Hindlimb muscle (tissue), 1 donor: ENCODE measurements at regions not wholly inside any gene's neighbourhood (a gene's known extent, or its start where the extent isn't known, plus 50 kb on each side); places are given as distances from the start of the nearest gene placed in this dataset.
A peak's percentile ranks its signal among the peaks of the same experiment; 100 is the strongest.
"Not testable (repeated sequence)": the region's sequence is repeated elsewhere in the genome, so short reads cannot be mapped to it uniquely, and the experiment has no call there.

ENCODE experiments used
- DNase-seq: peaks from one replicate; pipeline ENCODE4 v3.0.0-alpha.2; 2013

DNA sequence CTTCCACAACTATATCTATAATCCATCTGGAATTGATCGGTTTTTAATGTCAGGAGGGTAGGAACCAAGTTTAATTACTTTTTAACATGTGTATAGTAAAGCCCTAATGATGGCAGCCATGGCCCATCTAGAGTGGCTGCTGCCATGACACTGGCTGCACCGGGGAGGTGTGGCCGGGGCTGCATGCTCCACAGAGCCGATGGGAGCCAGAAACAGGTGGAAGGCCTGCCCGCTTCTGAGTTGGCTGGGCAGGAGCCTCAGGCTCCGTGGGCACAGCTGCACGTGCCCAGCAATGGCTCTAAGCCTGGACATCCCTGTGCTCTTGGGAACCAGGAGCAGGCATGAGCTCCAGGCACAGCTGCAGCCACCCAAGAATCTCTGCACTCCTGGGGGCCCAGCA is 73.0 kb downstream of the GBP6 start:
- DNase-seq, result no peak

DNA sequence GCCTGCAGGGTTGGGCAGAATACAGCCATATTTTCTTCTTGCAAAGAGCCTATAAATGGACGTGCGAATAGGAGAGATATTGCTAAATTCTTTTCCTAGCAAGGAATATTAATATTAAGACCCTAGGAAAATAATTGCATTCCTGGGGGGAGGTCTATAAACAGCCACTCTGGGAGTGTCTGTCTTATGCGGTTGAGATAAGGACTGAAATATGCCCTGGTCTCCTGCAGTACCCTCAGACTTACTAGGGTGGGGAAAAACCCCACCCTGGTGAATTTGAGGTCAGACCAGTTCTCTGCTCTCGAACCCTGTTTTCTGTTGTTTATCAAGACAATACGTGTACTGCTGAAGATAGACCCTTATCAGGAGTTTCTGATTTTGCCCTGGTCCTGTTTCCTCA is 74.4 kb downstream of the GBP6 start:
- DNase-seq, result not testable (repeated sequence)

DNA sequence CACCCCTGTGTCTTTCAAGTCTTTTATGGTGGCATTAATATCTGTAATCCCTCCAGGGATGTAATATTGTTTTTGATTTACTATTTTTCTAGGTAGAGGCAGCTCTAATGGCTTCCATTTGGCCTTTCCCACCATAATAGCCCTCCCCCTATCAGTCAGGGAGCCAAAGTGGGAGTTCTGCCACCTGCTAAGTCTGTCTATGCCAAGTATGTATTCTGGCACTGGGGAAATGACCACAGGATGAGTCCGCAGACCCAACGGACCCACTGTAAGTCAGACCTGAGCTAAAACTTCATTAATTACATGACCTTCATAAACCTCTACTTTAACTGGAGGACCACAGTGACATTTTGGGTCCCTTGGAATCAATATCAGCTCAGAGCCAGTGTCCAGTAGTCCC is 77.1 kb downstream of the GBP6 start:
- no peak for DNase-seq

DNA sequence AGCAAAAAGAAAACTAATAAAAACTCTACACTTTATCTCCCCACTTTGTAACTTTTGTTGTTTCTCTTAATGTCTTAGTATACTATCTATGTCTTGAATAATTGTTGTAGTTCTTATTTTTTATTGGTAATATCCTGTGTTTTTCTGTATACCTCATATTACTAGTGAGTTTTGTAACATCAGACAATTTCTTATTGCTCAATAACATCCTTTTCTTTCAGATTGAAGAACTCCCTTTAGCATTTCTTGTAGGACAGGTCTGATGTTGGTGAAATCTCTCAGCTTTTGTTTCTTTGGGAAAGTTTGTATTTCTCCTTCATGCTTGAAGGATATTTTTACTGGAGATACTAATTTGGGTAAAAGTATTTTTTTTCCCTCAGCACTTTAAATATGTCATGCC is 79.8 kb upstream of the LRRC8B start:
- DNase-seq, result no peak

DNA sequence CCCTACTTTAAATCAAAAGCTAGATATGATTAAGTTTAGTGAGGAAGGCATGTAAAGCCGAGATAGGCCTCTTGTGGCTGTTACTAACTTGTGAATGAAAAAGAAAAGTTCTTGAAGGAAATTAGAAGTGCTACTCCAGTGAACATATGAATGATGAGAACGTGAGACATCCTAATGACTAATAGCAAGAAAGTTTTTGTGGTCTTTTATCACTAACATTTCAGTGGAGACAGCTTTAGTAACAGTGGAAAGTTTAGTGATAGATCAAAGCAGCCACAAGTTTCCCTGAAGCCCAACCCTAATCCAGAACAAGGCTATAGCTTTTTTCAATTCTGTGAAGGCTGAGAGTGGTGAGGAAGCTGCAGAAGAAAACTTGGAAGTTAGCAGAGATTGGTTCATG is 73.6 kb upstream of the LRRC8B start:
- DNase-seq, result no peak

DNA sequence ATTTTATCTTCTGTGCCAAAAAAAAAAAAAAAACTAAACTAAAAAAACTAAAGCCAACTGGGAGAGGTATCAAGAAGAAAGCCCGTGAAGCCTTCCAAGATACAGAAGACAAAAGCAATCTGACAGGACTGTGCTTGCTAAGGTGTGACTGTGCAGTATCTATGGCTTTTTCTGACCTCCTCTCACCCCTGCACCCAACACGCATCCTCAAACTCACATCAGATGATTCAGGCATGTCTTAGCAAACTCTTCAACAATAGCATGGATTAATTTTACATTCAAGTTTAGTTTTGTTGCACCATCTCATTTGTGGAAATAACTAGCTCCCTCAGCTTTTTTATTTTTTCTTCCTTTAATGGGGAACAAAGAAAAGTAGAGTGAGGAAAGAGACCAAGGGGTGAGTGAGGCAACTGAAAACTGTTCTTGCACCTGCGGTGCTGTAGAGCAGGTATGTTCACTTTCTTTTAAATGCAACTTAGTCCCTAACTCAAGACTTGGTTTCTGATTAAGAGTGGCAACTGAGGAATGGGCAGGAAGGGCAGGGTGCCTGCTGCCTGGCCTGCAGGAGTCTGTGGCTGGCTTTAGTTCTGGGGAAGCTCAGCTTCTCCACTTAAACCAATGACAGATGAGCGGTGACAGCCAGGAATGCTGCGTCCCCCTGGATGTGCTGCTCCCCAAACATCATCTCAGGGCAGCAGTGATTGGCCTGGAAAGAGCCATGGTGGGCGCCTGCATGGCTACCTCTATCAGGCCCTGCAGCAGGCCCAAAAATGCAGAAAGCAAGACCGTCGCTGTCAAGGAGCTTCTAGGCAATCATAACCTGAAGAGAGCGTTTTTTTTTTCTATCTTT is 71.3 kb upstream of the LRRC8B start:
- DNase-seq, result no peak

DNA sequence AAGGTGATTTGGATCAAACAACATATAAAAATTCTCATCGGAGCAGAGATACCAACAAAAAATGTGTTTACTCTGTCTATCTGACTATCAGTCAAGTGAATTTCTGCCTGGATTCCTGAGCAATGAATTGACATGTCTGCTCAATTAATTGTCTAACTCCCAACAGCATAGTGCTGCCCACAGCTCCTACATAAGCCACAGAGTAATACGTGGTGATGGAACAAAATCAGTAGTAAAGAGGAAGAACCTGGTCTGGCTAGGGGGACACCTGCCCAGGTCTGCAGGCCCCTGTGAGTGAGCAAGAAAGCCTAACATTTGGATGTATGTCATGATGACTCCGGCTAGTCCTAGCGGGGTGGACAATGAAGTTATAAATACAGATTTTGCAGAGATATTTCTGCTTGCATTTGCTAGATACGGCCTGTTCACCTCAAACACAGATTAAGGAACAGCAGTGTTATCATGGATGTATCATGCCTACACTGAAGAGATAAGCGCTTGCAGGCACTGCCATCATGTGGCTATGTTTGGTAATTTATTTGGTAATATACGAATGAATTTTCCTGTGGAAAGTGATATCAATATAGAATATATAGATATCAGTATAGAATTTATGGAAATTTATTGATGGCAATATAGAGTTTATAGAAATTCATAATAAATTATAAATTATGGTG is 69.6 kb upstream of the LRRC8B start:
- DNase-seq, result peak; percentile 15

DNA sequence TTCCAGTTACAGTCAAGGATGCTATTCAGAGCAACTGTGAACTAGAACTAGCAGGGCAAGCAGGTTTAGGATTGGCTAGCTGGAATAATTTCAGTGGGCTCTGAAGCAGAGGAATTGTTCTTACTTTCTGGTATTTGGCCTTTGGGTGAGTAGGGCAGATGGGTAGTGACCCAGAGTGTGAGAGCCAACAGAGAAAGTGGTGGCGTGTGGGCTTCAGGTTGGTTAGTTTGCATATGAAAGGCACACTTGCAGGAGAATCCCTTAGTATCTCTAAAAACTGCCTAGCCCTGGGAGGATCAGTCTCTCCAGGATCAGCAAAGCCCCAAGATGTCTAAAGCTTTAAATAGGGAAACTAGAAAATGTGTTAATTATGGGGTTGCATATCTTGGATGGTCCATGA is 67.6 kb upstream of the LRRC8B start:
- DNase-seq, result no peak

DNA sequence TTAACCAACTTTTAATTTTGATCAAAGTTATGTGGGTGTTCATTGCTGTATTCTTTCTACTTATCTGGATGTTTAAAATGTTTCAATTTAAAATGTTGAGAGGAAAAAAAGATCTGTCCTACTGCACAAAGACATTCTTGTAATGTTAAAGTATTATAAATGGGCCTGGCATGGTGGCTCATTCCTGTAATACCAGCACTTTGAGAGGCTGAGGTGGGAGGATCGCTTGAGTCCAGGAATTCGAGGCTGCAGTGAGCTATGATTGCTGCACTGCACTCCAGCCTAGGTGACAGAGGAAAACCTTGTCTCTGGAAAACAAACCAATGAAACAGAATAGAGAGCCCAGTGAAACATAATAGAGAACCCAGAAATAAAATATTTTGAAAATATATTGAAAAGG is 65.5 kb upstream of the LRRC8B start:
- no peak for DNase-seq

DNA sequence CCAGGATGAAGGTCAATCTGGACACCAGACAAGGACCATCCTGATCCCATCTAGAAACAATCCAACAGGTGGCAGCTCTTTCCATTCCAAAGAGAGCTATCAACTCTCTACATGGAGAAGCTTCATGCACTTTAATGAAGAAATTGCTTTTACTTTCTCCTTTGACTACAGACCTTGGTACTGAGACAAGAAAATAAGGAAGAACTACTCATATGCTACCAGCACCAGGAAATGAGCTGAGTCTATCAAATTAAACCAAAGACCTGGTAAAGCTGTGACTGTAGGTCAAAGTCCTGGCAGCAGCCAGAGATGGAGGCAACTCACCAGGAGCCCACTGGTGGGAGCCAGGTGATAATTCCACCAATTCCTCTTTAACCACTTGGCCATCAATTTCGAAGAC is 64.3 kb upstream of the LRRC8B start:
- no peak for DNase-seq

DNA sequence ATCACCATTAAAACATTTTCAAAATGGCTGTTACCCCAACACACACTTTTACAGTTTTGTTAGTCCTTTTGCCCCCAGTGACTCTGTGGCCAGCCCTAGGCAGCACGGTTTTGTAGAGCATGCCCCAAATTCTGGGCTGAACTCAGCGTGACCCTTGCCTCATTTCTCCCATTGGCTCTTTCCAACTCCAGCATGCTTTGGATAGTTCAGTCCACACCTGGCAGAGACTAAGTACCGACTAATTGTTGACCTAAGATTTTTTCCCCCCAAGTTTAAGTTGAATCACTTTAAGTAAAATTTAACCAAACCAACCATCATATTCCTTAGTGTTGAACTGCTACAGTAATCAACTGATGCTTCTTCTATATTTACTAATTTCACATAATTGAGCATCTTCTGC is 62.4 kb upstream of the LRRC8B start:
- DNase-seq, result no peak

DNA sequence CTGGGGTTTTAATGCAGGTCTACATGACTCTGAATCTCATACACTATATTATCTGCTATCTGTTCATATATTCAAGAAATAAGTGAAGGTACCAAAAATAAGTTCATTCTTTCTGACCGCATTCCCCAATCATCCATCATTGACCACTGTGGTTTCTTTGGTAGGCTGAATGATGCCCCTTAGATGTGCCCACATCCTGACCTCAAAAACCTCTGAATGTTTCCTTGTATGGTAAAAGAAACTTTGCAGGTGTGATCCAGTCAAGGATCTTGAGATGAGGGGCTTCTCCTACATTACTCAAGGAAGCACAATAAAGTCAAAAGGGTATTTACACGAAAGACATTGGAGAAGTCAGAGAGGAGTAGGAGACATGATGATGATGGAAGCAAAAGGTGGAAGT is 60.6 kb upstream of the LRRC8B start:
- no peak for DNase-seq

DNA sequence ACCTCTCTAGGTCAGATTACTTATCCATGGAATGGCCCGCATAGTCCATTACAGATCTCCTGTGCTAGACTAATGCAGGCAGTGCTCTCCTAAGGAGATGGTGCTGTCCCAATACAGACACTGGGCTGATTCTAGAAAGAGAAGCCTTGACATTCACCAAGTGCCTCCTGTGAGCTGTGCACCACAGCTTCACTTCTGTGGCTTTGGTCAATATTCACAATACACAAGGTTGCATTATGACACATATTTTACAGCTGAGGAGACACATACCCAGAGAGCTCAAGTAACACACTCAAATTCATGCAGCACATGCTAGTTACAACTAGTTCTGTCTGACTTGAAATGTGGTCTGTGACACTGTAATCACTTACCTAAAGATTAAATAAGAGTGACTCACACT is 59.4 kb upstream of the LRRC8B start:
- no peak for DNase-seq

DNA sequence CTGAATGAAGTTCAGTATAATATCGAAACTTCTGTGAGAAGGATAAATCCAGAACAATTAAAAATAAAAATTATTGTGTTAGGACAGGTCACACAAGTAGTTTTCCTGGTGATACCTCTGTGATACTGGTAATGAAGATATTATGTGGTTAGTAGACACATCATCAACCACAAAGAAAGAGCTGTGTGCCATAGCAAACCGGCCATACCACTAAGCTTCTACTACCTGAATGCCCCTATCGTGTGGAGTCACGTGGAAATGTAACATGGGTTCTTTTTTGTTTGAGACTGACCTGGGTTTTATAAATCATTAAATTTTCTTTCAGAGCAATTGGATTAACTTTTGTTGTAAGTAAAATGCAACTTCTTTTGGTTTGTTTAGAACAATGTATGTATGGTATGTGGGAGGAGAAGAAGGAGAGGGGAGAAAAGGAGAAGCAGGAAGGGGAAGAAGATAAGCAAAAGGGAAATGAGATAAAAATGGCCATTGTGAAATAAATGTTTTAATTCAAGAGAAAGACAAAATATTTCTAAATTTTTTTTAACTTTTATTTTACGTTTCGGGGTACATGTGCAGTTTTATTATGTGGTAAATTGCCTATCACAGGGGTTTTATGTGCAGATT is 58.2 kb upstream of the LRRC8B start:
- DNase-seq, result no peak

DNA sequence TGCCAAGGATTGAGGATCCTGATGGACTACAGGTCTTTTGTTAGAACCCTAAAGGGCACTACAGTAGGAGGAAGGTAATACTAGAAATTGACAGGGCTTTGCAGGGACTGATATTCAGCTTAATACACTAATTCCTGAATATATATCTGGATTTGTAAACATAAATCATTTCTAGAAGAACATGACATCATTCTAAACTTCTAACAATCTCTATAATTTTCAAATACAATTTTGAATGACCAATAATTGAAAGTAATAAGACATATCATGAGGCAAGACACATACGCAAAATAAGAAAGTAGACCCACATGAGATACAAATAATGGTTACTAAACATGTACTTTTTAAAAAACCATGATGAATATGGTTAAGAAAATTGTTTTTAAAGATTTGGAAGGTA is 52.4 kb upstream of the LRRC8B start:
- no peak for DNase-seq

DNA sequence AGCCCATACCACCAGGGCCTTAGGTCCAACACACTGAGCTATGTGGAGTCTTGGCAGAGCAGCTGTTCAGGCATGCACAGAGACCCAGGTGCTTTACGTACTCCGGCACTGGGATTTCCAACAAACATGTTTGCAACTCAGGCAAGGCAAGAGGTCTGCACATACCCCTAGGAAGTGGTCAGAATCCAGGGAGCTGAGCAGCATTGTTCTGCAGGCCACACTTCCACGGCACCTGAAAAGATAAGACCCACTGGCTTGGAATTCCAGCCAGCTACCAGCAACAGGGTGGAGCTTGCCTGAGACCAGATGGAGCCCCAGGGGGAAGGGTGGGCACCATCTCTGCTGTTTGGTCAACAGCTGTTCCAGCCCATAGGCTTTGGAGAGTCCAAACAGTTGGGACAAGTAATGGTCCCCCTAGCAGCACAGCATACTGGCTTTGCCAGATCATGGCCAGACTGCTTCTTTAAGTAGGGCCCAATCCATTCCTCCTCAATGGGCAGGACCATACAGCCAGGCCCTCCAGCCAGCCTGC is 51.7 kb upstream of the LRRC8B start:
- no peak for DNase-seq
